GM21786 (cell line): ENCODE measurements at regions not wholly inside any gene's neighbourhood (a gene's known extent, or its start where the extent isn't known, plus 50 kb on each side); places are given as distances from the start of the nearest gene placed in this dataset.
"Not testable (repeated sequence)": the region's sequence is repeated elsewhere in the genome, so short reads cannot be mapped to it uniquely, and the experiment has no call there.

ENCODE experiments used
- ATAC-seq: cut with Tn5 transposase; IDR thresholded peaks from one replicate; pipeline ENCODE4 v1.9.1; 2021; ENCODE audit not compliant: unreplicated experiment

DNA sequence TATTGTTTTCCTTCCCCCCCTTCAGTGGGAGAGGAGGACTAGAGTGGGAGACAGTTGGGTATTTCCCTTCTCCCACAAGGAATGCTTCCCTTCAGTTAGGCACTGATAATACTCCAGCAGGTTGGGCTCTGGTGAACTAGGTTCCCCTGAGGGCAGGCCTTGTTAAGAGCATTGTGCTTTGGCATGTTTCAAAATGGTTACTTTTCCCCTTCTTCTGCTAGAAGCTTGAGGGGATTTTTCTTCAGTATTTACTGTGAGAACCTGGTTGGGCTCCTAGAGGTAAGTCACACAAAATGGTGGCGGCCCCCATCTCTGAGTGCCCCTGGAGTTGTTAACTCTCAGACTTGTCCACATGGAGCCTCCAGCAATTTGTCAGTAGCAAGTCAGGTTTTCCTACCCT lies 156.2 kb downstream of the CYB561 start:
- ATAC-seq, result no peak

DNA sequence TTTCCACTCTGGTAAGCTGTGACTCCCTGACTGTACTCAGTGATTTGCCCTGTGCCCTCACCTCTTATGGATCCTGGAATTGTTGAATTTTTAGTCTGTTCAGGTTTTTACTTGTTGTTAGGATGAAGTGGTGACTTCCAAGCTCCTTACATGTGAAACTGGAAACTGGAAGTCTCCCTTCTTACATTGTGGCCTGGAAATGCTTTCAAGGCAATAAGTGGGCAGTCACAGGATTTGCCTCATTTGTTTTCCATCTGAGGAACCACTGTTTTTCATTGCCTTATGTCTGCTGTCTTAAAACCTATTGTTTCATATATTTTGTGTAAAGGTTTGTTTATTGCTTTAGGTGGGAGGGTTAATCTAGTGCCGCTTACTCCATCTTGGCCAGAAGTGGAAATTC lies 155.8 kb downstream of the CYB561 start:
- no peak for ATAC-seq

DNA sequence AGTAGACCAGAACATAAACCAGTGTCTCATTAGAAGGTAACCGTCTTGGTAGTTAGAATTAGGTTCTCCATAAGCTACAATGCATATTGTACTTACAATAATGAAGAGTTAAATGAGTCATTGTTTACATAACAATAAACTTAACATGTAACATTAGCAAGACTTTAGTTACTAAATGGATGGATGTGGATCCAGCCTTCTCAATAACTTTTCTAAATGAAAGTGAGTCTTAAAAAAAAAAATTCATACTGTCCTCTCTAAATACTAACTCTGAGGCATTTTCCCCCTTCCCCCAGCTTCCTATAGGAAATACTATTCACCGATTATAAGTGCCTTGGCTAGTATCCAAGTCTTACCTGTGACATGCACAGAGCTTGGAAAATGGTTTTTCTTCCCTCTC lies 155.3 kb downstream of the CYB561 start:
- ATAC-seq, result no peak

DNA sequence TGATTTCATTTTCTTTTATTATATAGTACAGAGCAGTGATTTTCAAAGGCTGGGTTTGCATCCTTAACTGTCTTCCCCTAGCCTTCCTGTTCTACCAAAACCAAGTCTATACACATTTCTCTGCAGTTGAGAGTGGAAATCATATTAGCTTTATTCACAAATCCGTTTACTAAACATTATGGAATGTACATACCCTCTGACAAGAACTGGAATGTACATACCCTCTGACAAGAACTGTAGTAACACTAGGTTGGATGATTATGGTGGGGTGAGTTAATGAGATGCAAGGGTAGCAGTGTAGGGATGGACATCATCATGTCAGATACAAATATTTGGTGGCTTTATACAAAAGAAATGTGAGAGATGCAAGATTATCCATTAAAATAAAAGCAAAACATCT lies 154.8 kb downstream of the CYB561 start:
- ATAC-seq, result no peak

DNA sequence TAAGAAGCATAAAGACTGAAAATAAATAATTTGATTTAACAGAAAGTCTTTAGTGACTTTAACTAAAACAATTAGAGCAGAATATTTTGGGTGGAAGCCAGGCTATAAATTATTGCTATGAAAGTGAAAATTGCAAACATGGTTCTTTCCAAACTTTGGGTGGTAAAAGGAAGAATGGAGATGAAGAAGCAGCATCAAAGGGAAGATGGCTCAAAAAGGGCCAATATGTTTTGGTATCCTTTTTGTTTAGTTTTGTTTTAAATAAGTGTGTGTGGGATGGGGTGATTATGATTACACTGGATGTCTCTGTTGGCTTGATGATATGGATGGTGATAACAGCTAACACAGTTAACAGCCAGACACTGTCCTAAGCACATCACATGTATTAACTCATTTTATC lies 153.7 kb downstream of the CYB561 start:
- ATAC-seq, result no peak

DNA sequence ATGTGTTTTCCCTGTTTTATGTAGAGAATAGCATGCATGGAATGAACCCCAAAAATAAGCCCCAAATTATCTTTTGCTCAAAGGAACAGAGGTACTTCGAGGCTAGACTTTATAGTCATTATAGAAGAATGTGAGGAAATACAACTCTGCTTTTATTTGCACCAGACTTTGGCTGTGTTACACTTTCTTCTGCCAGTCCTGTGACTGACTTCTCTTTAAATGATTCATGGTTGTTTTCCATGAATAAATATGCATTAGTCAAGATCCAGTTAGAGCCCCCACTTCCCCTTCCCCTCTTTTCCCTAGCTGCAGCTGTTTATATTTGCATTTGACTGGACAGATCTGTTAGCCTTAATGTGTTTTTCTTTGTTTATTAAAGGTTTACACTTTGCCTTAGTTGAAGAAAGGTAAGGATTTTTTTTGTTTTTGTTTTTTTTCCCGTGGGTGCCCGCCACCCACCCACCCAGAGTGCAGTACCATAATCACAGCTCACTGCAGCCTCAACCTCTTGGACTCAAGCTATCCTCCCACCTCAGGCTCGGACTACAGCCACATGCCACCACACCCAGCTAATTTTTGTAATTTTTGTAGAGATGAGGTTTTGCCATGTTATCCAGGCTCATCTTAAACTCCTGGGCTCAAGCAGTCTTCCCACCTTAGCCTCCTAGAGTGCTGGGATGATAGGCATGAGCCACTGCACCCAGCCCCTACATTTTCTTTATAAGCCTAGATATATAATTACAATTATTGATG lies 152.6 kb downstream of the CYB561 start:
- ATAC-seq, result no peak

DNA sequence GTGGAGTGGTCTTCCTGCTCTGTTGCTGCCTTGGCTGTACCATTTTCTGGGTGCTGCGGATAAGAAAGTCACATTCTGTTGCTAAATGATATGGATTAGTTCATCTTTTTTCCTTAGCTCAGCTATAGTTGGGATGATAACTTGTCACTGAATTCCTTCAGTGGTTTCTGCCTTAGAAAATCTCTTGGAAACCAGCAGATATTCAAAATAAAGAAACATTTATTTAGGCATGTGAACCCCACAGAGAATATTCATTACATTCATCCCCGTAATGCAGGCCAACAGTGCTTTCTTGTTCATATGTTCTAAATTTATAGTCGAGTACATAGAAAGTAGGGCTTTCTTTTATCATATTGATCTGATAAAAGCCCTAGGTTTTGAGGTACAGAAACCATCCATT lies 151.3 kb downstream of the CYB561 start:
- no peak for ATAC-seq

DNA sequence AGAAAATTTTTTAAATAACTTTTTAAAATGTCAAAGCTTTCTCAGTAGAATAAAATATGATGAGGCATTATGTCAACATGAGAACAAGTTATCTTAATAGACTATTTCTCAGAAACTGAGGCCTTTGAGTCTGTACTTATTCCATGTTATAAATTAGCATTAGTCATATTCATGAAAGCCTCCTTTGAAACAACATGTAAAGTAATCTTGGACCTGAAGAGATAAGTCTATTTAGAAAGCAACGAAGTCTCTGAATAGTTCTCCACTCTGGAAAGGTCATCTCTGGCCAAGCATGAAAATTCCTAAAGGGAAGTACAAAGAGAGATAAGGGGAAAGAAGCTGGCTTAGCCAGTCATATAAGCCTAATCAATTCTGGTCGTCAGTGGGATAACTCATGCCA lies 150.8 kb downstream of the CYB561 start:
- ATAC-seq, result no peak

DNA sequence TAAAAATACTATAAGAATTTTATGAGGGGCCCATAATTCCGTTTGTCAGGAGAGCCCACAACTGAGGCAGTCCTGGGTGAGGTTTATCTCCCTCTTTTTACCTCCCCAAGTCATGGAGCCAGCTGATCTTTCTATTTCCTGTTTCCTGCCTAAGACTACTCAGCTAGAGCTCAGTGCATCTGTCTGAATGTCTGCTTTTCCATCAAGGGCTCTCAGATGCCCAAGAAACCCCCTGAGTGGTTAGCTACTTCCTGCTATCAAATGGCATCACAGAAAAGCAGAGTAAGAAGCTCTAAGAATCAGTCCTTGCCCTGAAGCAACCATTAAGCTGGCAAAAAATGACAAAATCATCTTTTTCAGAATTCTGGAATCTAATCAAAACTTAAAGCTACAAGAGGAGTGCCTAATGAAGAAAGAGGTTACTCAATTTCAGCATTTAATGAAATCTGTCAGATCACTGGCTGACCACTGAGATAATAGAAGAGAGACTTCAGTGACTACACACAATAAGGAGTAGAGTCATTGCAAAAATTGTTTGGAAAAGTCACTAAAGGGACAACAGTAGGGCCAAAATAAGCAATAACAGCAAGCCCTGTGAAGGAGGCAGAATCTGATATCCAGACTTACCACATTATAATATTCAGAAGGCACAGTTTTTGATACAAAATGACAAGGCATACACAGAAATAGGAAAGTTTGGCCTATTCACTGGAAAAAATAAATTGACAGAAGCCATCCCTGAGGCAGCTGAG lies 150.1 kb downstream of the CYB561 start:
- no peak for ATAC-seq

DNA sequence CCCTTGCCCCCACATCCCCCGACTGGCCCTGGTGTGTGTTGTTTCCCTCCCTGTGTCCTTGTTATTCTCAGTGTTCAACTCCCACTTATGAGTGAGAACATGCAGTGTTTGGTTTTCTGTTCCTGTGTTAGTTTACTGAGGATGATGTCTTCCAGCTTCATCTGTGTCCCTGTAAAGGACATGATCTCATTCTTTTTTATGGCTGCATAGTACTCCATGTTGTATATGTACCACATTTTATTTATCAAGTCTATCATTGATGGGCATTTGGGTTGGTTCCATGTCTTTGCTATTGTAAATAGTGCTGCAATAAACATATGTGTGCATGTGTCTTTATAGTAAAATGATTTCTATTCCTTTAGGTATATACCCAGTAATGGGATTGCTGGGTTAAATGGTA lies 147.2 kb downstream of the CYB561 start:
- ATAC-seq, result not testable (repeated sequence)

DNA sequence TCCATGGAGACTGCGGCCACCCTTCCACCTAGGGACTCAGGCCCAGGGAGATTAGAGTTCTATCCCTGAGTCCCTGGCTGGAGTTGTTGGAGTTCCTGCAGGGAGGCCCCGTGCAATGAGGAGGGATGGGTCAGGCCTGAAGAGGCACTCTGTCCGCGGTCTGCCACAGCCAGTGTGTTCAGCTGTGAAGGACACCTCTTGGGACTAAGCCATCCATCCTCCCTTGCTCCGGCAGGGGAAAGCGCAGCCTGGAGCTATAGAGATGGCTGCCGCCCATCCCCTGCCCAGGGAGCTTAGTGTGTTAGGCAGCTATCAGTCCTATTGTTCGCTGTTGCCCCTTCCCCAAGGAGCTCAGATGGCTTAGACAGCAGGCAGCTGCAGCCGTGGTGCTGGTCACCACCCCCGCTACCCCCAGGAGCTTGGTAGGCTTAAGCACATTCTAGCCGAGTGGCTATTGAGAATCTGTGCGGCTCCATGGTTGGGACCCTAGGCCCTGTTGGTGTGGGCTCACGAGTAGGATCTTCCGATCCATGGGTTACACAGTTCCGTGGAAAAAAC lies 141.3 kb downstream of the CYB561 start:
- ATAC-seq, result no peak

DNA sequence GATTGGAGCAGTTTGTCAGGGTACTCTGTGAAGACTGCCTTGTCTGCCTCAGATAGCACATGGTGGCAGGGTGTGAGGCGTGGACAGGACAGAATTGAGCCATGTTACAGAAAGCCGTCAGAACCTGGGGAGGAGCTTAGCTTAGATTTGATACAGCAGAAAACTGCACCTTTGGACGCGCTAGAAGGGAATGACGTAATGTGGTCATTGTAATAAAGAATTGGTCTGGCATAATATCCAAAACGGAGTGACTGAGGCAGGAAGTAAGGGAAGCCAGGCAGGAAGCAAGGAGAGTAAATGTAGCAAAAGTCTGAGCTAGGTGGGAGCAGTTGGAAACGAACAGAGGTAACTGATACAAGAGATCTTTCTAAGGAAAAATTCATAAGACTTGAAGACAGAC lies 140.2 kb downstream of the CYB561 start:
- ATAC-seq, result no peak

DNA sequence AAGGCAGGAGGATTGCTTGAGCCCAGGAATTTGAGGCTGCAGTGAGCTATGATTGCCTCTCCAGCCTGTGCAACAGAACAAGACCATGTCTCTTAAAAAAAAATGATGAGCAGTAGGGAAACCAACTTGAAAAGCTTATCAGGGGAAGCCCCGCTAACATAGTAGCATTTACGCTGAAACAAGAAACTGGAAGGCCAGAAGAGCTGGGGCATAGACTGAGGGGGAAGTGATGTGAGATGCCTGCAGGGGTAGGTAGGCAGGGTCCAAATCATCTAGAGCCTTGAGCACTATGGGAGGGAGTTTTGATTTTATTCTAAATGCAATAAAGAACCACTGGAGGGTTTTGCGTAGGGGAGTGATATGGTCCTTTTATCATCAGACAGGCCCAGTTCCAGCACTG lies 139.3 kb downstream of the CYB561 start:
- ATAC-seq, result no peak

DNA sequence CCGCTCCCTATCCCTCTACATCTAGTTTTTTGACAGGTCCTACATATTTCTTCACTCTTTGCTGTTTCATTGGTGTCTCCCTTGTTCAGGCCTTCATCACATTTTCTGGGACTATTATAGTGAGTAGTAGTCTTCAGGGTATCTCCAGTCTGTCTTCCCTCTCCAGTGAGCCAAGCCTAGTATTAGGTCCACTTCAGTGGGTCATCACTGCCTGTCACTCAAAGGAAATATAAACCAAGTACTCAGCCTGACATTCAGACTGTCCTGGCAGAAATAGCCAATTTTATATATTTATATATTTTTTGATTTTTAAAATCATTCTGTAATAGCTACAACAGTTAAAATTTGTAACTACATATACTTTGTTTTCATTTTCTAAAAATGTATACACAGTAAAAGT lies 137.8 kb downstream of the CYB561 start:
- ATAC-seq, result no peak

DNA sequence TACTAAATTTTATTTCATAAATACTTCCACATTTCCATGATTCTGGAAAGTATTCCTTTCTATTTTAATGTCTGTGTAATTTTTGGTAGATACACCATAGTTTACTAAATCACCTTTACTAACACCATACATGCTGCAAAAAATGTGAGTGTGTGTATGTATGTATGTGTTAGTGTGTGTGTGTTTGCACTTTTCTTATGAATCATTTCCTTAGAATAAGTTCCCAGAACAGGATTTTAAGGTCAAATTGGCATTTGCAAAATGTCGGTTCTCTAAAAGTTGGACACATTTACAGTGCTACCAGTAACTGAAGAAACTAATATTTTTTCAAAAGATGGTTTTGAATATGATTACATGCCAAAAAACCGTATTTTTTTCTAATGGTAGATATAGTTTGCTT lies 137.1 kb downstream of the CYB561 start:
- ATAC-seq, result no peak

DNA sequence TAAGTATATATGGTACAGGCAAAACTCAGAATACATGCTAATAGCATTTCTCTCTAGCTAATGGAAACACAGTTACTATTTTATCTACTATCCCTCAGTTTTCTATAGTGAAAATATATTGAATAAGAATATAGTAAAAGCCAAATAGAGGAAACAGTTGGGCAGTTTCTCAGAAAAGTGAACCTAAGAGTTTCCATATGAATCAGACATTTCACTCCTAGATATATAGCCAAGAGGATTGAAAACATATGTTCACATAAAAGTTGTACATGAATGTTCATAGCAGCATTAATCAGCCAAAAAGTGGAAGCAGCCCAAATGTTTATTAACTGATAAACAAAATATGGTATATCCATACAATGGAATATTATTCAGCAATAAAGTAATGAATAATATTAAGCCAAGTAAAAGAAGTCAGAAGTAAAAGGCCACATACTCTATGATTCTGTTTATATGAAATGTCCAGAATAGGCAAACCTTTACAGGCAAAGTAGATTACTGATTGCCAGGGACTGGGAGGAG lies 134.6 kb downstream of the CYB561 start:
- ATAC-seq, result no peak

DNA sequence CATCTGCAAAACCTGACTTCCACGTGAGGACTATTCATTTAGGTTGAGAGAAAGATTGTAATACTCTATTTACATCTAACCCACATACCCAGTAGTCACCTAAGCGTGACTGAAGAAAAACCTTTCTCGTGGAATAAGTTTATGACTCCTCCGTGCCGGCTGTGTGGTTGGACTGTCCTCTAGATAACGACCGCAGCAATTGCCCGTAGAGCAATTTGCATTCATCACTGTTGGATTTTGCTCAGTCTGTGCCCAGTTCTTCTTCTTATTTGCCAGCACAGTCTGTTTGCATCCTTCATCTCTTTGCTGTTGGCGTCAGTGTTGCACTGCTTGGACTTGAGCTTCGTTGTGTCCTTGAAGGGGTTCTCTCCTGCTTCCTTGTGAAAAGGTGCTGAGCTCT lies 131.3 kb downstream of the CYB561 start:
- no peak for ATAC-seq

DNA sequence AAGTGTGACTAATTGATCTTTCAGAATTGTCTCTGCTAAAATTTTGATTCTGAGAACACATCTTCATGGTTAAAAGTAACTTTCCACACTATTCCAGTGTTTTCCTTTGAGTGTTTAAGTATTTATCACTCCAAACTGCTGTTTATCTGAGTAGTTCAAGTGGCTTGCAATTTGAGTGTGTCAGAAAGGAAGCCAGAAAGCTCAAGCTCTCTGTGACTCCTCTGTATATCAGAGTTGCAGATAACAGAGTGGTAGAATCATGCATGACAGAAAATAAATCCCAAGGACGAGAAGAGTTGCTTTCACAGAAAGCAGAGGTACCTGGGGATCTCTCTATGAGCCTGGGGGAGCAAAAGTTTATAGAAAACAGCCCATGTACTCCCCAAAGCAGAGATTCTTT lies 130.0 kb downstream of the CYB561 start:
- ATAC-seq, result no peak

DNA sequence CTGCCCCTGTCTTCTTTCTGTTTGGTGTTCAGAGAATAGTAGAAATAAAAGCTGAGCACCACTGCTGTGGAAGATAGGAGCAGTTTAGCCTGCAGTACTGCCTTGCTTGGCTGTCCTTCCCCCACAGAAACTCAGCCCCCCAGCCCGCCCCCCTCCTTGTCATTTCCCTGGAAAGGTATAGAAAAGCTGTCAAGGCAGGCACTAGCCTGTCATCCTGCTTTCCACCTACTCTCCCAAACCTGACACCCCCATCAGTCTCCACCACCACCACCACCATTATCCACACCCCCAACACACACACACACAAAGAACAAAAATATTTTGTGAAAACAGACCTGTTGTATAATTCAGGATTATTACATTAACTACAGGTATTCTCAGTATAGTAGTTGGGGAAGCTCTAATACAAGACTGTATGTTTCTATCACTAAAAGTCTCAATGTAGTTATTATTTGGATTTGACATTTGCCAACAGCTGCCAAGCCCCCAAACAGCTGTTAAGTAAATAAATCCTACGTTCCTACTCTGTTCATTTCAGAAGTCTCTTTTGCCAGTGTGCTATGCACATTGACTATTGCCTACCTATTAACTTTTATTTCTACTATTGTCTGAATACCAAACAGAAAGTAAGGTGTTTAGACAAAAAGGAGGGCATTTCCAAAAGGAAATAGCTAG lies 128.8 kb downstream of the CYB561 start:
- ATAC-seq, result no peak

DNA sequence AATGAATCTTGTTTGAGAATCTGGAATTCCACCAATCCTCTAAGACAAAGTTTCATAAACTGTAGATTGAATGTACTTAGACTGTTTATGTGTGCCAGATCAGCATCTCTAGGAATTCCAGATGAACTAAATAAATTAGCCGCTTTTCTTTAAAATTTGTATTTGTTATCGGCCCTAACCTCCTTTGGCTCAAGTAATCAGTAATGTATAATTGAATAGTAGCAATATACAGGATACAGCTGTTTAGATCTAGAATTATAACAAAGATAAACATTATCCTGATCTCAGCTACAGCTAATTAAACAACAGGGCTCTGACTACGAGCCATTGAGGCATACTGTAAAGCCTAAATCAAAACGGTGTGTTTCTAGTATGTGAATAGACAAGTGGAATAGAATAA lies 120.3 kb downstream of the CYB561 start:
- ATAC-seq, result no peak

DNA sequence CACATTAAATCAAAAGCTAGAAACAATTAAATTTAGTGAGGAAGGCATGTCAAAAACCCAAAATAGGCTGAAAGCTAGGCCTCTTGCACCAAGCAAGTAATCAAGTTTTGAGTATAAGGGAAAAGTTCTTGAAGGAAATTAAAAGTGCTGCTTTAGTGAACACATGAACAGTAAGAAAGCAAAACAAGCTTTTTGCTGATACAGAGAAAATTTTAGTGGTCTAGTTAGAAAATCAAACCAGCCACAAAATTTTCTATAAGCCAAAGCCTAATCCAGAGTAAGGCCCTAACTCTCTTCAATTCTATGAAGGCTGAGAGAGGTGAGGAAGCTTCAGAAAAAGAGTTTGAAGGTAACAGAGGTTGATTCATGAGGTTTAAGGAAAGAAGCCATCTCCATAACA lies 116.2 kb downstream of the CYB561 start:
- ATAC-seq, result no peak
